ENCODE measurements at regions not wholly inside any gene's neighbourhood (a gene's known extent, or its start where the extent isn't known, plus 50 kb on each side); places are given as distances from the start of the nearest gene placed in this dataset.

DNA sequence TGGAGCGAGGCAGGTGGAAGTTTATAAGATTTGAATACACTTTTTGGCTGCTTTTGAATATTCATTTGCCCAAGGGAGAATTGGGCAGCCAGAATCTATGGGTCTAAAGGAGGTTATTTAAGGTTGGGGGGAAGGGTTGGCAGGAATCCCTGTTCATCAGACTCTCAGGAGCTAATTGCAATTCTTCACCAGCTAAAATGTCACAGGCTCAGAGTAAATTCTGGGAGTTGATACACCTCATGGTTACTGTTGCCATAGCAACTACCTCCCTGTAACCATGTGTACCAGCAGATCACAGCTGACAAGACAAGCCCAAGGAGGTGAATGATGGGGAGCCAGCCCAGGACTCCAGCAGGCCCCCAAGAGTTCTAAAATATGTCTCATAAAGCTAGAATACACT lies 75.5 kb downstream of the CAMK2N1 start (continued):
- TF ChIP-seq, protein P1, sequence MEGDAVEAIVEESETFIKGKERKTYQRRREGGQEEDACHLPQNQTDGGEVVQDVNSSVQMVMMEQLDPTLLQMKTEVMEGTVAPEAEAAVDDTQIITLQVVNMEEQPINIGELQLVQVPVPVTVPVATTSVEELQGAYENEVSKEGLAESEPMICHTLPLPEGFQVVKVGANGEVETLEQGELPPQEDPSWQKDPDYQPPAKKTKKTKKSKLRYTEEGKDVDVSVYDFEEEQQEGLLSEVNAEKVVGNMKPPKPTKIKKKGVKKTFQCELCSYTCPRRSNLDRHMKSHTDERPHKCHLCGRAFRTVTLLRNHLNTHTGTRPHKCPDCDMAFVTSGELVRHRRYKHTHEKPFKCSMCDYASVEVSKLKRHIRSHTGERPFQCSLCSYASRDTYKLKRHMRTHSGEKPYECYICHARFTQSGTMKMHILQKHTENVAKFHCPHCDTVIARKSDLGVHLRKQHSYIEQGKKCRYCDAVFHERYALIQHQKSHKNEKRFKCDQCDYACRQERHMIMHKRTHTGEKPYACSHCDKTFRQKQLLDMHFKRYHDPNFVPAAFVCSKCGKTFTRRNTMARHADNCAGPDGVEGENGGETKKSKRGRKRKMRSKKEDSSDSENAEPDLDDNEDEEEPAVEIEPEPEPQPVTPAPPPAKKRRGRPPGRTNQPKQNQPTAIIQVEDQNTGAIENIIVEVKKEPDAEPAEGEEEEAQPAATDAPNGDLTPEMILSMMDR (IDR thresholded peaks at IDR 0.05; ENCODE audit: low read depth, low read length, missing input control), result no peak
- TF ChIP-seq HNF4A (conservative IDR thresholded peaks at IDR 0.05), result no peak
- TF ChIP-seq FOXA1 (IDR thresholded peaks at IDR 0.05), result no peak

GRCh38 chr1:20409971-20410370 lies 76.0 kb downstream of the CAMK2N1 start:
- 78% methylated on average over 8 of the region's 8 CpGs for WGBS
- H3K9ac ChIP-seq (ENCODE audit: low read depth in 1 of 2, low read length in 2 of 2), result no peak overlapping the region
- no peak for DNase-seq (ENCODE audit: low spot score)
- no peaks in the 10 kb centered on the region for H3K4me1 ChIP-seq (ENCODE audit: control insufficient read depth in 4 of 4, insufficient read depth in 4 of 4, low read length in 3 of 4)
- no peaks in the 10 kb centered on the region for H3K27me3 ChIP-seq (ENCODE audit: control insufficient read depth in 4 of 4, insufficient read depth in 4 of 4, low read length in 3 of 4)
- H3K27ac ChIP-seq (ENCODE audit: low read depth in 1 of 2, low read length in 2 of 2), result no peak overlapping the region
- no peak overlapping the region for H3K4me3 ChIP-seq (ENCODE audit: low read depth in 1 of 3, low read length in 3 of 3)
- H3K36me3 ChIP-seq (ENCODE audit: control insufficient read depth in 4 of 4, insufficient read depth in 3 of 4, low read depth in 1 of 4, low read length in 3 of 4), result no peaks in the 10 kb centered on the region
- no peaks in the 10 kb centered on the region for H3K9me3 ChIP-seq (ENCODE audit: control insufficient read depth in 4 of 4, low read length in 3 of 4)
- TF ChIP-seq JUND (IDR thresholded peaks at IDR 0.05) (no peak), FOXA1 (IDR thresholded peaks at IDR 0.05) (no peak), EGR1 (IDR thresholded peaks at IDR 0.05; ENCODE audit: low read depth in 2 of 2) (no peak), HNF4G (IDR thresholded peaks at IDR 0.05) (no peak), HNF4A (conservative IDR thresholded peaks at IDR 0.05) (no peak), TAF1 (conservative IDR thresholded peaks at IDR 0.05) (no peak), RAD21 (IDR thresholded peaks at IDR 0.05) (no peak), RXRA (IDR thresholded peaks at IDR 0.05) (no peak), NR2F2 (IDR thresholded peaks at IDR 0.05) (no peak), ATF3 (IDR thresholded peaks at IDR 0.05) (no peak), GABPA (IDR thresholded peaks at IDR 0.05 in 1 of 2, conservative IDR thresholded peaks at IDR 0.05 in 1 of 2) (no peak), SP1 (IDR thresholded peaks at IDR 0.05) (no peak)
- TF ChIP-seq, protein P1 (IDR thresholded peaks at IDR 0.05; ENCODE audit: low read depth, low read length, missing input control), result no peak

DNA sequence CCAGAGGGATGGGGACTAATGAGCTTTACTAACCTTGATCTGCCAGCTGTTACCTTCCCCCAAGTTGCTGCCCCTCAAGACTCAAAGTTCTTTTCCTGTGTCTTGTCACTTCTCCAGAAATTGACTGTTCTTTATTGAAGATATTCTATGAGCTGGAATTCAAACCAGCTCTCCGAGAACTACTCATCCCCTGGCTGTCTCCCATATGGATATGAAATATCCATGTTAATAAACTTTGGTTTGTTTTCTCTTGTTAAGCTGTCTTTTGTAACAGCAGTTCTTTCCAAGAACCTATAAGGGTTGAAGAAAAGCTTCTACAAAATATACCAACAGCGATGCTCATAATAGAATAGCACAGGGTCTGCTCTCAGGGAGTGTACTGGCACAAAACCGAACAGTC lies 77.0 kb downstream of the CAMK2N1 start:
- H3K4me1 ChIP-seq (ENCODE audit: control insufficient read depth in 4 of 4, insufficient read depth in 4 of 4, low read length in 3 of 4), result no peaks in the 10 kb centered on the region
- H3K9ac ChIP-seq (ENCODE audit: low read depth in 1 of 2, low read length in 2 of 2), result no peak overlapping the region
- TF ChIP-seq NR2F2 (IDR thresholded peaks at IDR 0.05) (no peak), HNF4A (conservative IDR thresholded peaks at IDR 0.05) (no peak), YY1 (IDR thresholded peaks at IDR 0.05) (no peak), JUND (IDR thresholded peaks at IDR 0.05) (no peak), RAD21 (IDR thresholded peaks at IDR 0.05) (no peak), FOXA1 (IDR thresholded peaks at IDR 0.05) (no peak), RXRA (IDR thresholded peaks at IDR 0.05) (no peak), SP1 (IDR thresholded peaks at IDR 0.05) (no peak), FOXA2 (IDR thresholded peaks at IDR 0.05) (no peak), GABPA (IDR thresholded peaks at IDR 0.05 in 1 of 2, conservative IDR thresholded peaks at IDR 0.05 in 1 of 2) (no peak), REST (IDR thresholded peaks at IDR 0.05) (no peak)
- TF ChIP-seq, protein P2, sequence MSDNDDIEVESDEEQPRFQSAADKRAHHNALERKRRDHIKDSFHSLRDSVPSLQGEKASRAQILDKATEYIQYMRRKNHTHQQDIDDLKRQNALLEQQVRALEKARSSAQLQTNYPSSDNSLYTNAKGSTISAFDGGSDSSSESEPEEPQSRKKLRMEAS (IDR thresholded peaks at IDR 0.05), result no peak
- TF ChIP-seq, protein P1 (IDR thresholded peaks at IDR 0.05; ENCODE audit: low read depth, low read length, missing input control), result no peak
- no peak for DNase-seq (ENCODE audit: low spot score)
- H3K27ac ChIP-seq (ENCODE audit: low read depth in 1 of 2, low read length in 2 of 2), result no peak overlapping the region
- 92% methylated on average over 3 of the region's 3 CpGs for WGBS
- no peaks in the 10 kb centered on the region for H3K9me3 ChIP-seq (ENCODE audit: control insufficient read depth in 4 of 4, low read length in 3 of 4)
- no peak overlapping the region for H3K4me3 ChIP-seq (ENCODE audit: low read depth in 1 of 3, low read length in 3 of 3)
- no peaks in the 10 kb centered on the region for H3K27me3 ChIP-seq (ENCODE audit: control insufficient read depth in 4 of 4, insufficient read depth in 4 of 4, low read length in 3 of 4)
- H3K36me3 ChIP-seq (ENCODE audit: control insufficient read depth in 4 of 4, insufficient read depth in 3 of 4, low read depth in 1 of 4, low read length in 3 of 4), result no peaks in the 10 kb centered on the region

Data from liver (tissue), 8 donors.